ENCODE measurements at regions not wholly inside any gene's neighbourhood (a gene's known extent, or its start where the extent isn't known, plus 50 kb on each side); places are given as distances from the start of the nearest gene placed in this dataset.
"Not testable (repeated sequence)": the region's sequence is repeated elsewhere in the genome, so short reads cannot be mapped to it uniquely, and the experiment has no call there.

DNA sequence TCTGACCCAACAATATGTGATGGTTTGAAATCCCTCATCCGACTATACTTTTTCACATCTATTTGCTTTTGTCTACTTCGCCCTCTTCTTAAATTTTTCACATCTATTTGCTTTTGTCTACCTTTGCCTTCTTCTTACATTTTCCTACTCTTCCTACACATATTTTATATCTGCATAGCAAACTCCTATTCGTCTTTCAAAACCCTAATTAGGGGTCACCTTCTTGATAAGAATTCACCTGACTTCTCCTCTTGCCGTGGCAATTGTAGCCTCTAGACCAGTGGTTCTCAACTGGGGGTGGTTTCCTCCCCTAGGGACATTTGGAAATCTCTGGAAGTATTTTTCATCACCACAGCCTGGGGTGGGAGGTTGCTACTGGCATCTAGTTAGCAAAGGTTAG, 607.4 kb downstream of the NTRK3 start:
- DNase-seq, result no peak
- Histone ChIP-seq H3K27ac (no peak overlapping the region), H3K4me1 (no peaks in the 10 kb centered on the region), H3K9me3 (no peaks in the 10 kb centered on the region), H3K4me3 (no peak overlapping the region), H3K27me3 (no peaks in the 10 kb centered on the region), H3K36me3 (replicated peaks in 1 of 2; ENCODE audit: insufficient read depth in 1 of 2, low read depth in 2 of 2) (no peaks in the 10 kb centered on the region)
- 57 to 59% methylated on average over 4 of the region's 4 CpGs for WGBS, 2 donors
- intact Hi-C loops (cut with DNase I), result no loop called here
- TF ChIP-seq CTCF (IDR thresholded peaks at IDR 0.05) (no peak), POLR2A (IDR thresholded peaks at IDR 0.05) (no peak)
- ATAC-seq, result no peak

- no peaks in the 10 kb centered on the region for H3K9me3 ChIP-seq
- no peaks in the 10 kb centered on the region for H3K36me3 ChIP-seq (replicated peaks in 1 of 2; ENCODE audit: insufficient read depth in 1 of 2, low read depth in 2 of 2)
- no peak for TF ChIP-seq POLR2A (IDR thresholded peaks at IDR 0.05)
- no peak for TF ChIP-seq CTCF (IDR thresholded peaks at IDR 0.05)
- H3K27me3 ChIP-seq, result no peaks in the 10 kb centered on the region
- no peak for DNase-seq
- no peak overlapping the region for H3K27ac ChIP-seq
- intact Hi-C loops (cut with DNase I), result no loop called here
- WGBS, 2 donors, result 19 to 21% methylated on average over 5 of the region's 5 CpGs
- no peak overlapping the region for H3K4me3 ChIP-seq
- no peak for ATAC-seq
- no peaks in the 10 kb centered on the region for H3K4me1 ChIP-seq
Measured at GRCh38 chr15:87648278-87648677, 608.3 kb downstream of the NTRK3 start.

DNA sequence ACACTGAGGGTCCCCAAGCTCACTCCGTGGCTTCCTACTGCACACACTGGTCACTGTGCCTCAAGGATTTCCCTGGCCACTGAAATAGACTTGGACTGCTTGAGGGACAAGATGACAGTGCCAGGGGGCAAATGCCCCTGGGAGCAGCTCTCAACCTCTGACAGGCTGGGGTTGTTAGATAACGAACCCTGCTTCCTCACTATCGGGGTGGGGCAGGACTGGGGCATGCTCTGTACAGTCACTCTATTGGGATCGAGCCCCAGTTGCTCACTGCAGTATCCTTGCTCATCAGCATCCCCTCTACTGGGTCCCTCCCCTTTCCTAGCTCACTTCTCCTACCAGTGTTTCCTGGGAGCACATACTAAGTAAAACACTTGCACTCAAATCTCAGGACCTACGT, 610.8 kb downstream of the NTRK3 start:
- no peaks in the 10 kb centered on the region for H3K27me3 ChIP-seq
- H3K36me3 ChIP-seq (replicated peaks in 1 of 2; ENCODE audit: insufficient read depth in 1 of 2, low read depth in 2 of 2), result no peaks in the 10 kb centered on the region
- H3K9me3 ChIP-seq, result no peaks in the 10 kb centered on the region
- H3K4me3 ChIP-seq, result no peak overlapping the region
- DNase-seq (no peak), ATAC-seq (no peak)
- TF ChIP-seq CTCF (IDR thresholded peaks at IDR 0.05), result no peak
- no peak overlapping the region for H3K27ac ChIP-seq
- WGBS, 2 donors, result 43 to 45% methylated on average over 4 to 5 of the region's 5 CpGs
- H3K4me1 ChIP-seq, result no peaks in the 10 kb centered on the region
- intact Hi-C loops (cut with DNase I), result no loop called here

DNA sequence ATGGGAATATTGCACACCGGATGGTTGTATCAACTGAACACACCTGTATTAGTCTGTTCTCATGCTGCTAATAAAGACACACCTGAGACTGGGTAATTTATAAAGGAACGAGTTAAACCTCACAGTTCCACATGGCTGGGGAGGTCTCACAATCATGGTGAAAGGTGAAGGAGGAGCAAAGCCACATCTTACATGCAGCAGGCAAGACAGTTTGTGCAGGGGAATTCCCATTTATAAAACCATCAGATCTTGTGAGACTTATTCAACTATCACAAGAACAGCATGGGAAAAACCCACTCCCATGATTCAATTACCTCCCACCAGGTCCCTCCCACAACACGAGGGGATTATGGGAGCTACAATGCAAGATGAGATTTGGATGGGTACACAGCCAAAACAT, 613.5 kb downstream of the NTRK3 start:
- H3K9me3 ChIP-seq; ATAC-seq; intact Hi-C loops (cut with DNase I): not testable (repeated sequence)

GRCh38 chr15:87639305-87640011, 617.1 kb downstream of the NTRK3 start:
- H3K4me3 ChIP-seq, result no peak overlapping the region
- intact Hi-C loops (cut with DNase I), result no loop called here
- DNase-seq, result no peak

More for the DNA sequence above, 613.5 kb downstream of the NTRK3 start:
- H3K36me3 ChIP-seq (replicated peaks in 1 of 2; ENCODE audit: insufficient read depth in 1 of 2, low read depth in 2 of 2); H3K4me3 ChIP-seq; H3K27me3 ChIP-seq; DNase-seq; H3K4me1 ChIP-seq; H3K27ac ChIP-seq: not testable (repeated sequence)
- 47 to 52% methylated on average over 3 of the region's 3 CpGs for WGBS, 2 donors

More at GRCh38 chr15:87639305-87640011, 617.1 kb downstream of the NTRK3 start:
- no peaks in the 10 kb centered on the region for H3K27me3 ChIP-seq
- H3K4me1 ChIP-seq, result no peaks in the 10 kb centered on the region
- no peaks in the 10 kb centered on the region for H3K9me3 ChIP-seq
- H3K27ac ChIP-seq, result no peak overlapping the region
- H3K36me3 ChIP-seq (replicated peaks in 1 of 2; ENCODE audit: insufficient read depth in 1 of 2, low read depth in 2 of 2), result no peaks in the 10 kb centered on the region
- TF ChIP-seq CTCF (IDR thresholded peaks at IDR 0.05) (no peak), POLR2A (IDR thresholded peaks at IDR 0.05) (no peak)
- ATAC-seq, result no peak
- WGBS, 2 donors, result 47 to 57% methylated on average over 4 of the region's 4 CpGs

Data from body of pancreas (tissue), 4 donors.